ENCODE measurements at regions not wholly inside any gene's neighbourhood (a gene's known extent, or its start where the extent isn't known, plus 50 kb on each side); places are given as distances from the start of the nearest gene placed in this dataset.

- H3K4me2 ChIP-seq (ENCODE audit: insufficient read depth, low read length) = peak overlapping the region; percentile 2
- no peaks in the 10 kb centered on the region for H3K9me3 ChIP-seq (ENCODE audit: low read depth, low read length)
- H4K20me1 ChIP-seq (ENCODE audit: insufficient read depth, low read length) = no peaks in the 10 kb centered on the region
- TF ChIP-seq, protein P1, sequence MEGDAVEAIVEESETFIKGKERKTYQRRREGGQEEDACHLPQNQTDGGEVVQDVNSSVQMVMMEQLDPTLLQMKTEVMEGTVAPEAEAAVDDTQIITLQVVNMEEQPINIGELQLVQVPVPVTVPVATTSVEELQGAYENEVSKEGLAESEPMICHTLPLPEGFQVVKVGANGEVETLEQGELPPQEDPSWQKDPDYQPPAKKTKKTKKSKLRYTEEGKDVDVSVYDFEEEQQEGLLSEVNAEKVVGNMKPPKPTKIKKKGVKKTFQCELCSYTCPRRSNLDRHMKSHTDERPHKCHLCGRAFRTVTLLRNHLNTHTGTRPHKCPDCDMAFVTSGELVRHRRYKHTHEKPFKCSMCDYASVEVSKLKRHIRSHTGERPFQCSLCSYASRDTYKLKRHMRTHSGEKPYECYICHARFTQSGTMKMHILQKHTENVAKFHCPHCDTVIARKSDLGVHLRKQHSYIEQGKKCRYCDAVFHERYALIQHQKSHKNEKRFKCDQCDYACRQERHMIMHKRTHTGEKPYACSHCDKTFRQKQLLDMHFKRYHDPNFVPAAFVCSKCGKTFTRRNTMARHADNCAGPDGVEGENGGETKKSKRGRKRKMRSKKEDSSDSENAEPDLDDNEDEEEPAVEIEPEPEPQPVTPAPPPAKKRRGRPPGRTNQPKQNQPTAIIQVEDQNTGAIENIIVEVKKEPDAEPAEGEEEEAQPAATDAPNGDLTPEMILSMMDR (IDR thresholded peaks at IDR 0.05; ENCODE audit: extremely low read depth, low read depth, low read length) = no peak
- H2AFZ ChIP-seq (ENCODE audit: low read length) = no peak overlapping the region
- H3K79me2 ChIP-seq (ENCODE audit: insufficient read depth, low read length) = no peaks in the 10 kb centered on the region
- H3K27me3 ChIP-seq (ENCODE audit: insufficient read depth, low read length) = no peaks in the 10 kb centered on the region
- DNase-seq (ENCODE audit: insufficient read length, low spot score, missing footprints) = no peak
- no peak overlapping the region for H3K27ac ChIP-seq (ENCODE audit: low read depth, low read length)
- H3K4me1 ChIP-seq (ENCODE audit: insufficient read depth, low read length) = peaks cover 5% of the 10 kb centered on the region
- no peak overlapping the region for H3K4me3 ChIP-seq (ENCODE audit: insufficient read depth, low read length)
- H3K36me3 ChIP-seq (ENCODE audit: insufficient read depth, low read length) = no peaks in the 10 kb centered on the region
Measured at GRCh38 chr3:158909870-158910269, 108.0 kb downstream of the MFSD1 start.

GRCh38 chr3:158911586-158911985, 109.7 kb downstream of the MFSD1 start:
- no peak for DNase-seq (ENCODE audit: insufficient read length, low spot score, missing footprints)
- peaks cover 5% of the 10 kb centered on the region for H3K4me1 ChIP-seq (ENCODE audit: insufficient read depth, low read length)
- TF ChIP-seq, protein P1 (IDR thresholded peaks at IDR 0.05; ENCODE audit: extremely low read depth, low read depth, low read length) = no peak

DNA sequence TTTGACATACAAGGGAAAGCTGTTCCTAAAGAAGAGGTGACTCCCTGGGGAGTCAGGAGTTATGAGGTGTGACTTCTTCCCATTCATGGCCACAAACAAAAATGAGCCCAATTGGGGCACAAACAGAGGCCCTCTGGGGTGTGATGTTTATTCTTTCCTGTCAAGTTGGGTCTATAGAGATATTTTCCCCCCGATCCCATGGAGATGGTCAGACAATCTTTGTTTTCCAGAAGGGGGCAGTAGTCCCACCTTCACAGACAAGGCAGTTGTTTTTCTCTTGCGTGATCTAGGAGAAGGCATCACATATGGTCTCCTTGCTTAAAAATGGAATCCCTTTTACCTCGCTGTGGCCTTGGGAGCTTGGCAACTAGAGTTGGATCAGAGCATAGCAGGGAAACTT, 110.3 kb downstream of the MFSD1 start:
- Histone ChIP-seq H3K27ac (ENCODE audit: low read depth, low read length) (no peak overlapping the region), H3K36me3 (ENCODE audit: insufficient read depth, low read length) (no peaks in the 10 kb centered on the region), H2AFZ (ENCODE audit: low read length) (no peak overlapping the region), H3K4me2 (ENCODE audit: insufficient read depth, low read length) (no peak overlapping the region), H3K4me3 (ENCODE audit: insufficient read depth, low read length) (no peak overlapping the region), H3K9me3 (ENCODE audit: low read depth, low read length) (no peaks in the 10 kb centered on the region), H3K4me1 (ENCODE audit: insufficient read depth, low read length) (peaks cover 5% of the 10 kb centered on the region), H4K20me1 (ENCODE audit: insufficient read depth, low read length) (no peaks in the 10 kb centered on the region), H3K27me3 (ENCODE audit: insufficient read depth, low read length) (no peaks in the 10 kb centered on the region), H3K79me2 (ENCODE audit: insufficient read depth, low read length) (no peaks in the 10 kb centered on the region)
- DNase-seq (ENCODE audit: insufficient read length, low spot score, missing footprints) = no peak
- TF ChIP-seq, protein P1 (IDR thresholded peaks at IDR 0.05; ENCODE audit: extremely low read depth, low read depth, low read length) = no peak

More at GRCh38 chr3:158911586-158911985, 109.7 kb downstream of the MFSD1 start:
- H3K4me3 ChIP-seq (ENCODE audit: insufficient read depth, low read length) = no peak overlapping the region
- H3K27ac ChIP-seq (ENCODE audit: low read depth, low read length) = no peak overlapping the region
- H3K36me3 ChIP-seq (ENCODE audit: insufficient read depth, low read length) = no peaks in the 10 kb centered on the region
- H3K79me2 ChIP-seq (ENCODE audit: insufficient read depth, low read length) = no peaks in the 10 kb centered on the region
- no peaks in the 10 kb centered on the region for H4K20me1 ChIP-seq (ENCODE audit: insufficient read depth, low read length)
- no peaks in the 10 kb centered on the region for H3K9me3 ChIP-seq (ENCODE audit: low read depth, low read length)
- H3K4me2 ChIP-seq (ENCODE audit: insufficient read depth, low read length) = no peak overlapping the region
- H3K27me3 ChIP-seq (ENCODE audit: insufficient read depth, low read length) = no peaks in the 10 kb centered on the region
- no peak overlapping the region for H2AFZ ChIP-seq (ENCODE audit: low read length)

DNA sequence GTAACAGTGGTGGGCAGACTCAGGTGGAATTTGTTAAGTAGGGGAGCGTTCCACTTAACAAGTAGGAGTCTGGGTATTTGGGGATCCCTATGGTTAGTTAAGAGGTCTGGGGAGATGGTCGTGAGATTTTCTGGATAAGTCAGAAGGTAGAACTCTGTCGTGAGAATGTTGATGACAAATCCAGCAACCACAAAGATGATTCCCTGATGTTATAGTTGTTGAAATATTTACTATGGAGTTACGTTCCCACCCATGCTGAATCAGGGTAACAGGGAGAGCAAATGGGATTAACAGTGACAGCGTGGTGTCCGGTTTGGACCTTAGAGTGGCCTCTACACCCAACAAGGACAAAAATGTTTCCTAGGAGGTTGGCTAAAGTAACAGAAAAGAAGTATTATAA, 110.8 kb downstream of the MFSD1 start:
- no peaks in the 10 kb centered on the region for H3K79me2 ChIP-seq (ENCODE audit: insufficient read depth, low read length)
- H3K27ac ChIP-seq (ENCODE audit: low read depth, low read length) = no peak overlapping the region
- no peak overlapping the region for H2AFZ ChIP-seq (ENCODE audit: low read length)
- TF ChIP-seq, protein P1 (IDR thresholded peaks at IDR 0.05; ENCODE audit: extremely low read depth, low read depth, low read length) = no peak
- H3K27me3 ChIP-seq (ENCODE audit: insufficient read depth, low read length) = no peaks in the 10 kb centered on the region
- no peaks in the 10 kb centered on the region for H4K20me1 ChIP-seq (ENCODE audit: insufficient read depth, low read length)
- H3K4me1 ChIP-seq (ENCODE audit: insufficient read depth, low read length) = peaks cover 5% of the 10 kb centered on the region
- H3K36me3 ChIP-seq (ENCODE audit: insufficient read depth, low read length) = no peaks in the 10 kb centered on the region
- H3K4me3 ChIP-seq (ENCODE audit: insufficient read depth, low read length) = no peak overlapping the region
- DNase-seq (ENCODE audit: insufficient read length, low spot score, missing footprints) = peak; percentile 3
- no peaks in the 10 kb centered on the region for H3K9me3 ChIP-seq (ENCODE audit: low read depth, low read length)
- H3K4me2 ChIP-seq (ENCODE audit: insufficient read depth, low read length) = no peak overlapping the region

All from osteoblast (primary cell).